DMS53 treated with DMSO at 0.1 percent for 48 hours (cell line): ENCODE measurements at regions not wholly inside any gene's neighbourhood (a gene's known extent, or its start where the extent isn't known, plus 50 kb on each side); places are given as distances from the start of the nearest gene placed in this dataset.
A peak's percentile ranks its signal among the peaks of the same experiment; 100 is the strongest.

ENCODE experiments used
- DNase-seq: peaks from one replicate; lab custom pipeline; 2025; ENCODE audit not compliant: unreplicated experiment; lab: John Stamatoyannopoulos, UW

- DNase-seq, result no peak
These were observed 483.4 kb upstream of the KIF2A start for GRCh38 chr5:61822584-61822983.

- no peak for DNase-seq
These were observed 482.9 kb upstream of the KIF2A start for GRCh38 chr5:61823065-61823464.

- no peak for DNase-seq
These were observed 482.2 kb upstream of the KIF2A start for GRCh38 chr5:61823781-61824180.

GRCh38 chr5:61824396-61824795, 481.6 kb upstream of the KIF2A start:
- no peak for DNase-seq

- no peak for DNase-seq
These were observed 478.5 kb upstream of the KIF2A start for GRCh38 chr5:61827445-61827975.

- no peak for DNase-seq
These were observed 477.1 kb upstream of the KIF2A start for GRCh38 chr5:61828856-61829255.

- no peak for DNase-seq
These were observed 474.3 kb upstream of the KIF2A start for GRCh38 chr5:61831736-61832135.

GRCh38 chr5:61837788-61838187, 468.2 kb upstream of the KIF2A start:
- peak; percentile 15 for DNase-seq

GRCh38 chr5:61840361-61840760, 465.6 kb upstream of the KIF2A start:
- no peak for DNase-seq

GRCh38 chr5:61842840-61843239, 463.2 kb upstream of the KIF2A start:
- no peak for DNase-seq

GRCh38 chr5:61850696-61851095, 455.3 kb upstream of the KIF2A start:
- DNase-seq, result no peak

- DNase-seq, result no peak
These were observed 451.5 kb upstream of the KIF2A start for GRCh38 chr5:61854531-61854930.

GRCh38 chr5:61860978-61861377, 445.0 kb upstream of the KIF2A start:
- DNase-seq, result no peak

GRCh38 chr5:61866930-61867329, 439.1 kb upstream of the KIF2A start:
- peak; percentile 36 for DNase-seq

- DNase-seq, result no peak
These were observed 436.7 kb upstream of the KIF2A start for GRCh38 chr5:61869333-61869732.

GRCh38 chr5:61878471-61878870, 427.5 kb upstream of the KIF2A start:
- no peak for DNase-seq

GRCh38 chr5:61881821-61882487, 424.1 kb upstream of the KIF2A start:
- no peak for DNase-seq

GRCh38 chr5:61882901-61883500, 423.0 kb upstream of the KIF2A start:
- DNase-seq, result no peak

- no peak for DNase-seq
These were observed 421.7 kb upstream of the KIF2A start for GRCh38 chr5:61884252-61884855.

- no peak for DNase-seq
These were observed 419.8 kb upstream of the KIF2A start for GRCh38 chr5:61886214-61886613.

GRCh38 chr5:61887271-61887670, 418.7 kb upstream of the KIF2A start:
- no peak for DNase-seq

- DNase-seq, result no peak
These were observed 412.0 kb upstream of the KIF2A start for GRCh38 chr5:61894046-61894445.
